ENCODE measurements at regions not wholly inside any gene's neighbourhood (a gene's known extent, or its start where the extent isn't known, plus 50 kb on each side); places are given as distances from the start of the nearest gene placed in this dataset.

DNA sequence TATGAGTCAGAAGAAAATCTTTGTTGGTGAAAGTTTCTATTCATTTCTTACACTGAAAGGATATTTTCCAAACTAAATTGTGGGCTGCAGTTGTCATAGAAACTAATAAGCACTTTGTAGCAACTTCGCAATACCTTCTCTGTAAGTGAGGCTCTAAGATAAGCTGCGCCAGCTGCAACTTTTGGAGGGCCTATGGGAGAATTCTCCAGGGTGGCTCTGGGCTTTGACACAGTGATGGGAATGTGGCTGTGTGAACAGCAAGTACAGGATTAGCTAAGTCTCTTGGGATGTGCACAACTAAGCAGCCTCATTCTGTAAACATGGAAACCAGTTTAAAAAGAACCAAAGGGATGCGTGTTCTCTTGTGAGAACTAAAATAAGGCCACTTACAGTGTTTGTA is 124.6 kb upstream of the SGO1 start:
- ChIA-PET CTCF (ENCODE audit: partially characterized antibody) (no interaction called here), POLR2A (ENCODE audit: partially characterized antibody) (no interaction called here)
- WGBS, 2 experiments (ENCODE audit: extremely low coverage in 1 of 2, insufficient coverage in 1 of 2, insufficient read length in 1 of 2, insufficient replicate concordance in 2 of 2, low coverage in 1 of 2, low lambda C conversion rate in 2 of 2, missing lambda C conversion rate in 1 of 2), result 95% methylated on average over 3 of the region's 3 CpGs; no CpG with 5 or more reads in 1 of the 2 experiments
- TF ChIP-seq, protein P1, sequence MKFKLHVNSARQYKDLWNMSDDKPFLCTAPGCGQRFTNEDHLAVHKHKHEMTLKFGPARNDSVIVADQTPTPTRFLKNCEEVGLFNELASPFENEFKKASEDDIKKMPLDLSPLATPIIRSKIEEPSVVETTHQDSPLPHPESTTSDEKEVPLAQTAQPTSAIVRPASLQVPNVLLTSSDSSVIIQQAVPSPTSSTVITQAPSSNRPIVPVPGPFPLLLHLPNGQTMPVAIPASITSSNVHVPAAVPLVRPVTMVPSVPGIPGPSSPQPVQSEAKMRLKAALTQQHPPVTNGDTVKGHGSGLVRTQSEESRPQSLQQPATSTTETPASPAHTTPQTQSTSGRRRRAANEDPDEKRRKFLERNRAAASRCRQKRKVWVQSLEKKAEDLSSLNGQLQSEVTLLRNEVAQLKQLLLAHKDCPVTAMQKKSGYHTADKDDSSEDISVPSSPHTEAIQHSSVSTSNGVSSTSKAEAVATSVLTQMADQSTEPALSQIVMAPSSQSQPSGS (IDR thresholded peaks at IDR 0.05; ENCODE audit: low read length), result no peak
- no peak for TF ChIP-seq KDM4A (IDR thresholded peaks at IDR 0.05; ENCODE audit: low read depth, low read length, severe bottlenecking)
- TF ChIP-seq PHF8 (conservative IDR thresholded peaks at IDR 0.05; ENCODE audit: low read depth, low read length), result no peak
- TF ChIP-seq EZH2 (IDR thresholded peaks at IDR 0.05; ENCODE audit: low read depth, low read length, severe bottlenecking), result no peak
- TF ChIP-seq, protein P2, sequence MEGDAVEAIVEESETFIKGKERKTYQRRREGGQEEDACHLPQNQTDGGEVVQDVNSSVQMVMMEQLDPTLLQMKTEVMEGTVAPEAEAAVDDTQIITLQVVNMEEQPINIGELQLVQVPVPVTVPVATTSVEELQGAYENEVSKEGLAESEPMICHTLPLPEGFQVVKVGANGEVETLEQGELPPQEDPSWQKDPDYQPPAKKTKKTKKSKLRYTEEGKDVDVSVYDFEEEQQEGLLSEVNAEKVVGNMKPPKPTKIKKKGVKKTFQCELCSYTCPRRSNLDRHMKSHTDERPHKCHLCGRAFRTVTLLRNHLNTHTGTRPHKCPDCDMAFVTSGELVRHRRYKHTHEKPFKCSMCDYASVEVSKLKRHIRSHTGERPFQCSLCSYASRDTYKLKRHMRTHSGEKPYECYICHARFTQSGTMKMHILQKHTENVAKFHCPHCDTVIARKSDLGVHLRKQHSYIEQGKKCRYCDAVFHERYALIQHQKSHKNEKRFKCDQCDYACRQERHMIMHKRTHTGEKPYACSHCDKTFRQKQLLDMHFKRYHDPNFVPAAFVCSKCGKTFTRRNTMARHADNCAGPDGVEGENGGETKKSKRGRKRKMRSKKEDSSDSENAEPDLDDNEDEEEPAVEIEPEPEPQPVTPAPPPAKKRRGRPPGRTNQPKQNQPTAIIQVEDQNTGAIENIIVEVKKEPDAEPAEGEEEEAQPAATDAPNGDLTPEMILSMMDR (IDR thresholded peaks at IDR 0.05; ENCODE audit: control extremely low read depth in 1 of 3, insufficient read depth in 1 of 3, low read depth in 1 of 3, low read length in 3 of 3), result no peak
- TF ChIP-seq CBX8 (IDR thresholded peaks at IDR 0.05; ENCODE audit: borderline replicate concordance, low read depth, low read length), result no peak
- TF ChIP-seq HDAC2 (IDR thresholded peaks at IDR 0.05; ENCODE audit: borderline replicate concordance in 1 of 2, low read depth in 2 of 2, low read length in 2 of 2), result no peak
- no peak for TF ChIP-seq RNF2 (IDR thresholded peaks at IDR 0.05; ENCODE audit: borderline replicate concordance, low read depth, low read length, missing control alignments, poor library complexity, severe bottlenecking)
- TF ChIP-seq TAF1 (IDR thresholded peaks at IDR 0.05; ENCODE audit: low read depth, low read length), result no peak

More for the DNA sequence above, 124.6 kb upstream of the SGO1 start:
- no peak overlapping the region for H3K27ac ChIP-seq (ENCODE audit: low read depth, low read length)
- H2BK20ac ChIP-seq (ENCODE audit: low read length), result no peak overlapping the region
- no peak overlapping the region for H2BK12ac ChIP-seq (ENCODE audit: low read depth, low read length)
- H3K14ac ChIP-seq (ENCODE audit: insufficient read length), result no peak overlapping the region
- no peak overlapping the region for H3K23ac ChIP-seq (ENCODE audit: insufficient read length)
- no peak overlapping the region for H2AK5ac ChIP-seq (ENCODE audit: low read depth, low read length)
- no peaks in the 10 kb centered on the region; a peak in 1 of 4 replicates for H3K9me3 ChIP-seq (ENCODE audit: insufficient read depth in 2 of 2, low read depth in 1 of 2, low read length in 1 of 2)
- H3K36me3 ChIP-seq (ENCODE audit: control insufficient read depth in 2 of 4, insufficient read depth in 4 of 4, low read length in 3 of 4), result no peaks in the 10 kb centered on the region
- no peaks in the 10 kb centered on the region for H3K79me2 ChIP-seq (ENCODE audit: control insufficient read depth in 1 of 2, insufficient read depth in 2 of 2, low read length in 2 of 2)
- no peaks in the 10 kb centered on the region for H4K20me1 ChIP-seq (replicated peaks in 1 of 2; ENCODE audit: control insufficient read depth in 1 of 2, insufficient read depth in 2 of 2, low read length in 2 of 2)
- H3K4me3 ChIP-seq (ENCODE audit: extremely low read depth in 1 of 4, insufficient read depth in 2 of 4, low read depth in 3 of 4, low read length in 4 of 4), result no peak overlapping the region
- no peak overlapping the region for H3K4me2 ChIP-seq (ENCODE audit: insufficient read depth in 1 of 2, low read depth in 2 of 2, low read length in 2 of 2)
- H3K27me3 ChIP-seq (replicated peaks in 1 of 4; ENCODE audit: control insufficient read depth in 3 of 4, extremely low read depth in 1 of 4, insufficient read depth in 3 of 4, low read length in 3 of 4), result no peaks in the 10 kb centered on the region
- H3K79me1 ChIP-seq (ENCODE audit: low read depth, low read length), result no peaks in the 10 kb centered on the region
- H2BK15ac ChIP-seq (ENCODE audit: low read length), result no peak overlapping the region
- no peaks in the 10 kb centered on the region for H3K4me1 ChIP-seq (replicated peaks in 1 of 4; ENCODE audit: control insufficient read depth in 3 of 4, insufficient read depth in 4 of 4, low read length in 3 of 4)
- H3K23me2 ChIP-seq (ENCODE audit: low read depth, low read length), result no peaks in the 10 kb centered on the region
- no peak overlapping the region for H4K5ac ChIP-seq (ENCODE audit: insufficient read length, low read depth, low read length)
- no peak overlapping the region for H3K9ac ChIP-seq (replicated peaks in 1 of 4; ENCODE audit: extremely low read depth in 1 of 4, low read depth in 3 of 4, low read length in 3 of 4)
- no peak overlapping the region for H2BK120ac ChIP-seq (replicated peaks; ENCODE audit: low read depth, low read length)
- H4K91ac ChIP-seq (replicated peaks; ENCODE audit: insufficient read length, low read length), result no peak overlapping the region
- H3K18ac ChIP-seq (ENCODE audit: extremely low read depth, low read length), result no peak overlapping the region
- H3K56ac ChIP-seq (replicated peaks; ENCODE audit: insufficient read length, low read depth, low read length), result no peak overlapping the region
- H2BK5ac ChIP-seq (ENCODE audit: low read depth, low read length), result no peak overlapping the region
- H2AFZ ChIP-seq (ENCODE audit: low read length), result no peak overlapping the region
- no peak overlapping the region for H3K4ac ChIP-seq (replicated peaks; ENCODE audit: insufficient read length, low read depth, low read length)
- DNase-seq (ENCODE audit: low read depth in 1 of 2, low spot score in 2 of 2), result no peak
- no peak overlapping the region for H4K8ac ChIP-seq (ENCODE audit: extremely low read depth, insufficient read depth, low read length)
- no peak for FAIRE-seq
